BLaER1 treated with 17β-estradiol and CSF1 and Interleukin-3, amounts not matched to agents 10 nM and 100 nM (cell line): ENCODE measurements at regions not wholly inside any gene's neighbourhood (a gene's known extent, or its start where the extent isn't known, plus 50 kb on each side); places are given as distances from the start of the nearest gene placed in this dataset.

Source experiments
- H3K27ac ChIP-seq, 11 experiments: shearing (Covaris generic); formaldehyde crosslinking; 2 replicates each; pipeline ENCODE4 v1.8.1; 2022
- H3K27me3 ChIP-seq, 11 experiments: shearing (Covaris generic); formaldehyde crosslinking; 2 replicates each; pipeline ENCODE4 v1.8.1; 2022
- H3K36me3 ChIP-seq, 11 experiments: shearing (Covaris generic); formaldehyde crosslinking; 2 replicates each; pipeline ENCODE4 v1.8.1; 2022
- H3K4me1 ChIP-seq, 10 experiments: shearing (Covaris generic); formaldehyde crosslinking; 2 replicates each; pipeline ENCODE4 v1.8.1; 2022
- H3K4me2 ChIP-seq, 11 experiments: shearing (Covaris generic); formaldehyde crosslinking; 2 replicates each; pipeline ENCODE4 v1.8.1; 2022
- H3K4me3 ChIP-seq, 10 experiments: shearing (Covaris generic); formaldehyde crosslinking; 2 replicates each; pipeline ENCODE4 v1.8.1; 2022
- H3K9ac ChIP-seq, 11 experiments: shearing (Covaris generic); formaldehyde crosslinking; 2 replicates each; pipeline ENCODE4 v1.8.1; 2022
- H3K9me3 ChIP-seq, 11 experiments: shearing (Covaris generic); formaldehyde crosslinking; replicated peaks in 1 of 11; 2 replicates each; pipeline ENCODE4 v1.8.1; 2022
- H4K20me1 ChIP-seq, 11 experiments: shearing (Covaris generic); formaldehyde crosslinking; 2 replicates each; pipeline ENCODE4 v1.8.1; 2022
- Cebpa-rat ChIP-seq, 11 experiments: shearing (Covaris generic); IDR thresholded peaks; 2 replicates each; pipeline ENCODE4 v1.8.1; 2022

GRCh38 chr1:10848109-10848684 lies 51.8 kb upstream of the CASZ1 start:
- H3K27ac ChIP-seq: no peak overlapping the region
- H3K9me3 ChIP-seq: peaks cover 4 to 25% (median 19%) of the 10 kb centered on the region in 11 experiments; a peak in 19 of 22 replicates
- no peaks in the 10 kb centered on the region for H3K27me3 ChIP-seq
- no peak overlapping the region for H3K4me2 ChIP-seq
- H3K4me1 ChIP-seq: no peaks in the 10 kb centered on the region
- no peaks in the 10 kb centered on the region for H3K36me3 ChIP-seq
- no peak for TF ChIP-seq Cebpa-rat (IDR thresholded peaks at IDR 0.05)
- no peak overlapping the region for H3K9ac ChIP-seq
- H3K4me3 ChIP-seq: no peak overlapping the region
- no peaks in the 10 kb centered on the region for H4K20me1 ChIP-seq

- H4K20me1 ChIP-seq: no peaks in the 10 kb centered on the region
- no peak overlapping the region for H3K27ac ChIP-seq
- no peaks in the 10 kb centered on the region for H3K27me3 ChIP-seq
- no peak for TF ChIP-seq Cebpa-rat (IDR thresholded peaks at IDR 0.05)
- no peak overlapping the region for H3K9ac ChIP-seq
- no peaks in the 10 kb centered on the region for H3K4me1 ChIP-seq
- H3K4me3 ChIP-seq: no peak overlapping the region
- H3K36me3 ChIP-seq: no peaks in the 10 kb centered on the region
- no peak overlapping the region for H3K4me2 ChIP-seq
- H3K9me3 ChIP-seq: peaks cover 3 to 24% (median 12%) of the 10 kb centered on the region in 11 experiments; a peak in 18 of 22 replicates
These were observed 53.6 kb upstream of the CASZ1 start for GRCh38 chr1:10850026-10850425.

- H3K27me3 ChIP-seq: no peaks in the 10 kb centered on the region
- no peaks in the 10 kb centered on the region for H3K4me1 ChIP-seq
- H3K27ac ChIP-seq: no peak overlapping the region
- TF ChIP-seq Cebpa-rat (IDR thresholded peaks at IDR 0.05): no peak
- H3K9me3 ChIP-seq: peaks cover 7 to 30% (median 13%) of the 10 kb centered on the region in 11 experiments; a peak in 18 of 22 replicates
- no peaks in the 10 kb centered on the region for H3K36me3 ChIP-seq
- no peak overlapping the region for H3K4me2 ChIP-seq
- H3K4me3 ChIP-seq: no peak overlapping the region
- no peaks in the 10 kb centered on the region for H4K20me1 ChIP-seq
- H3K9ac ChIP-seq: no peak overlapping the region
These were observed 54.9 kb upstream of the CASZ1 start for GRCh38 chr1:10851024-10852013.

GRCh38 chr1:10852018-10852417 lies 55.6 kb upstream of the CASZ1 start:
- Histone ChIP-seq H3K27ac (no peak overlapping the region), H3K9ac (no peak overlapping the region), H4K20me1 (no peaks in the 10 kb centered on the region), H3K4me3 (no peak overlapping the region), H3K4me1 (no peaks in the 10 kb centered on the region), H3K36me3 (no peaks in the 10 kb centered on the region), H3K9me3 (peaks cover 5 to 26% (median 10%) of the 10 kb centered on the region in 11 experiments; a peak in 17 of 22 replicates), H3K27me3 (no peaks in the 10 kb centered on the region), H3K4me2 (no peak overlapping the region)
- TF ChIP-seq Cebpa-rat (IDR thresholded peaks at IDR 0.05): no peak

- no peak for TF ChIP-seq Cebpa-rat (IDR thresholded peaks at IDR 0.05)
- H3K9me3 ChIP-seq: peaks cover 5 to 26% (median 10%) of the 10 kb centered on the region in 11 experiments; a peak in 15 of 22 replicates
- H4K20me1 ChIP-seq: no peaks in the 10 kb centered on the region
- no peaks in the 10 kb centered on the region for H3K4me1 ChIP-seq
- H3K9ac ChIP-seq: no peak overlapping the region
- H3K36me3 ChIP-seq: no peaks in the 10 kb centered on the region
- H3K4me3 ChIP-seq: no peak overlapping the region
- H3K4me2 ChIP-seq: no peak overlapping the region
- no peaks in the 10 kb centered on the region for H3K27me3 ChIP-seq
- H3K27ac ChIP-seq: no peak overlapping the region
These were observed 56.0 kb upstream of the CASZ1 start for GRCh38 chr1:10852486-10852885.

- no peak for TF ChIP-seq Cebpa-rat (IDR thresholded peaks at IDR 0.05)
These were observed 56.6 kb upstream of the CASZ1 start for GRCh38 chr1:10852998-10853520.

GRCh38 chr1:10853701-10854100 lies 57.3 kb upstream of the CASZ1 start:
- no peak overlapping the region for H3K4me2 ChIP-seq
- no peak overlapping the region for H3K4me3 ChIP-seq
- no peaks in the 10 kb centered on the region for H3K4me1 ChIP-seq
- TF ChIP-seq Cebpa-rat (IDR thresholded peaks at IDR 0.05): no peak
- peaks cover 5 to 26% (median 10%) of the 10 kb centered on the region in 11 experiments; a peak in 15 of 22 replicates for H3K9me3 ChIP-seq
- no peaks in the 10 kb centered on the region for H3K36me3 ChIP-seq
- no peaks in the 10 kb centered on the region for H4K20me1 ChIP-seq
- H3K27ac ChIP-seq: no peak overlapping the region
- no peak overlapping the region for H3K9ac ChIP-seq
- no peaks in the 10 kb centered on the region for H3K27me3 ChIP-seq

More at GRCh38 chr1:10852998-10853520, 56.6 kb upstream of the CASZ1 start:
- Histone ChIP-seq H3K4me3 (no peak overlapping the region), H3K9me3 (peaks cover 5 to 26% (median 10%) of the 10 kb centered on the region in 11 experiments; a peak in 15 of 22 replicates), H4K20me1 (no peaks in the 10 kb centered on the region), H3K36me3 (no peaks in the 10 kb centered on the region), H3K27me3 (no peaks in the 10 kb centered on the region), H3K4me1 (no peaks in the 10 kb centered on the region), H3K4me2 (no peak overlapping the region), H3K27ac (no peak overlapping the region), H3K9ac (no peak overlapping the region)

- Histone ChIP-seq H3K9me3 (peaks cover 5 to 26% (median 10%) of the 10 kb centered on the region in 11 experiments; a peak in 15 of 22 replicates), H3K4me3 (no peak overlapping the region), H4K20me1 (no peaks in the 10 kb centered on the region), H3K4me2 (no peak overlapping the region), H3K27me3 (no peaks in the 10 kb centered on the region), H3K9ac (no peak overlapping the region), H3K36me3 (no peaks in the 10 kb centered on the region), H3K4me1 (no peaks in the 10 kb centered on the region), H3K27ac (no peak overlapping the region)
- TF ChIP-seq Cebpa-rat (IDR thresholded peaks at IDR 0.05): no peak
These were observed 58.5 kb upstream of the CASZ1 start for GRCh38 chr1:10854856-10855459.

GRCh38 chr1:10856176-10856683 lies 59.8 kb upstream of the CASZ1 start:
- Histone ChIP-seq H3K27me3 (peaks cover 0 to 9% (median 4%) of the 10 kb centered on the region in 11 experiments; a peak in 7 of 22 replicates), H3K4me3 (no peak overlapping the region), H3K36me3 (no peaks in the 10 kb centered on the region), H3K4me1 (no peaks in the 10 kb centered on the region), H4K20me1 (no peaks in the 10 kb centered on the region; a peak in 1 of 22 replicates), H3K4me2 (no peak overlapping the region), H3K27ac (no peak overlapping the region), H3K9me3 (peaks cover 5 to 26% (median 10%) of the 10 kb centered on the region in 11 experiments; a peak in 15 of 22 replicates), H3K9ac (no peak overlapping the region)
- no peak for TF ChIP-seq Cebpa-rat (IDR thresholded peaks at IDR 0.05)
